ENCODE measurements at regions not wholly inside any gene's neighbourhood (a gene's known extent, or its start where the extent isn't known, plus 50 kb on each side); places are given as distances from the start of the nearest gene placed in this dataset.

DNA sequence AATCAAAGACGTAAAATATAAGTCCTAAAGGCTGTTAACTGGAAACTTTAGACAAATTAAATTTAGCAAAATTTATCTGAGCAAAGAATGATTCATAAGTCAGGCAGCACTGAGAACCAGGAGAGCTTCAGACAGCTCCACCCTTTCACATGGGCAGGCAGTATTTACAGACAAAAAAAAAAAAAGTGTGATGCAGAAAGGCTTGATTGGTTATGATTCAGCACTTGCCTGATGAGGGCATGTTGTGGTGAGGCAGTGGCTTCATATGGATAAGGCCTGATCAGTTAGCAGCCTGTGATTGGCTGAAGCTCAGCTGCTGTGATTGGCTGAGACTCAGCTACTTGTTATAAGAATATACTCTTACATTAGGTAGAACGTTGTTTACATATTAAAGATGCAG is 495.4 kb upstream of the POM121L12 start:
- H3K27me3 ChIP-seq, result no peaks in the 10 kb centered on the region
- intact Hi-C loops (cut with DNase I; ENCODE audit: low total_unique reads), result no loop called here
- H3K27ac ChIP-seq, result no peak overlapping the region
- H3K9me3 ChIP-seq, result no peaks in the 10 kb centered on the region
- TF ChIP-seq, protein P1, sequence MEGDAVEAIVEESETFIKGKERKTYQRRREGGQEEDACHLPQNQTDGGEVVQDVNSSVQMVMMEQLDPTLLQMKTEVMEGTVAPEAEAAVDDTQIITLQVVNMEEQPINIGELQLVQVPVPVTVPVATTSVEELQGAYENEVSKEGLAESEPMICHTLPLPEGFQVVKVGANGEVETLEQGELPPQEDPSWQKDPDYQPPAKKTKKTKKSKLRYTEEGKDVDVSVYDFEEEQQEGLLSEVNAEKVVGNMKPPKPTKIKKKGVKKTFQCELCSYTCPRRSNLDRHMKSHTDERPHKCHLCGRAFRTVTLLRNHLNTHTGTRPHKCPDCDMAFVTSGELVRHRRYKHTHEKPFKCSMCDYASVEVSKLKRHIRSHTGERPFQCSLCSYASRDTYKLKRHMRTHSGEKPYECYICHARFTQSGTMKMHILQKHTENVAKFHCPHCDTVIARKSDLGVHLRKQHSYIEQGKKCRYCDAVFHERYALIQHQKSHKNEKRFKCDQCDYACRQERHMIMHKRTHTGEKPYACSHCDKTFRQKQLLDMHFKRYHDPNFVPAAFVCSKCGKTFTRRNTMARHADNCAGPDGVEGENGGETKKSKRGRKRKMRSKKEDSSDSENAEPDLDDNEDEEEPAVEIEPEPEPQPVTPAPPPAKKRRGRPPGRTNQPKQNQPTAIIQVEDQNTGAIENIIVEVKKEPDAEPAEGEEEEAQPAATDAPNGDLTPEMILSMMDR (IDR thresholded peaks at IDR 0.05), result no peak
- TF ChIP-seq POLR2A (IDR thresholded peaks at IDR 0.05), result no peak
- WGBS, 2 donors, result 62 to 81% methylated on average over 2 of the region's 2 CpGs
- no peak for DNase-seq
- no peaks in the 10 kb centered on the region for H3K4me1 ChIP-seq
- no peaks in the 10 kb centered on the region for H3K36me3 ChIP-seq (ENCODE audit: low read depth, missing control alignments)
- no peak overlapping the region for H3K4me3 ChIP-seq

DNA sequence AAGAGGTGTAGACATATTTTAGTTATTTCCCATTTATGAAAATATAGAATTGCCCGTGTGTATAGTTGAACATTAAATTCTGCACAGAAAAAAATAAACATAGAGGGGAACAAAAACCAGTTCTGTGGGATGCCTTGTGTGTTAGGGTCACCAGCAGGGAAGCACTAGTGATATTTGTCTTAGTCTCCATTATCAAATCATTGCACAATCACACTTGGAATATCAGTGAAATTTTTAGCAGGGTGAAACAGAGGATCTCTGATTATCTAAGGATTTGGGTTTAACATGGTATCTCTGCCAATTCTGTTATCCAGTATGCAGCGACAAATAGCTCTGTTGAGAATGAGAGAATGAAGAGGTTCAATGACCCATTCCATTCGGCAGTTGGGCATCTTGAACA is 496.0 kb upstream of the POM121L12 start:
- WGBS, 2 donors, result 87 to 91% methylated on average over 3 of the region's 3 CpGs
- Histone ChIP-seq H3K27me3 (no peaks in the 10 kb centered on the region), H3K4me3 (no peak overlapping the region), H3K36me3 (ENCODE audit: low read depth, missing control alignments) (no peaks in the 10 kb centered on the region), H3K4me1 (no peaks in the 10 kb centered on the region), H3K27ac (no peak overlapping the region), H3K9me3 (no peaks in the 10 kb centered on the region)
- DNase-seq, result no peak
- intact Hi-C loops (cut with DNase I; ENCODE audit: low total_unique reads), result no loop called here
- no peak for TF ChIP-seq POLR2A (IDR thresholded peaks at IDR 0.05)
- TF ChIP-seq, protein P1 (IDR thresholded peaks at IDR 0.05), result no peak

DNA sequence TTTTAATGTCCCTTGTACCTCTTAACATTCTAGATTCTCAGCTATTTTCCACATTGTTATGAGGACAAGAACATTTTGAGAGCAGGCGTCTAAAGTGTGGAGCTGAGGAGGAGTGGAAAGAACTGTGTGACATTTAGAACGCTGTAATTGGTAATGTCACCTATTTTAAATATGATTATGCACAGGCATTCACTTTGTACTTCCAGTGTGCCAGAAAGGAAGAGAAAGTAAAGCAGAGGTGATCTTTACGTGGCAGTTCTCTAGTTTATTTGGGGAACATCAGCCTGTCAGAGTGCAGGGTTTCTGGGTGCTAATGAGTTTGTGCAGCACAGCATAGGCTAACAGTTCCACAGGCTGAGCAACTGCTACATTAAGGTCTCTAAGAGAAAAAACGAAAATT is 498.4 kb upstream of the POM121L12 start:
- WGBS, 2 donors, result 55 to 67% methylated on average over 4 of the region's 4 CpGs
- Histone ChIP-seq H3K36me3 (ENCODE audit: low read depth, missing control alignments) (no peaks in the 10 kb centered on the region), H3K27me3 (no peaks in the 10 kb centered on the region), H3K27ac (no peak overlapping the region), H3K9me3 (no peaks in the 10 kb centered on the region), H3K4me1 (no peaks in the 10 kb centered on the region), H3K4me3 (no peak overlapping the region)
- no peak for DNase-seq
- TF ChIP-seq, protein P1 (IDR thresholded peaks at IDR 0.05), result no peak
- TF ChIP-seq POLR2A (IDR thresholded peaks at IDR 0.05), result no peak
- intact Hi-C loops (cut with DNase I; ENCODE audit: low total_unique reads), result no loop called here

DNA sequence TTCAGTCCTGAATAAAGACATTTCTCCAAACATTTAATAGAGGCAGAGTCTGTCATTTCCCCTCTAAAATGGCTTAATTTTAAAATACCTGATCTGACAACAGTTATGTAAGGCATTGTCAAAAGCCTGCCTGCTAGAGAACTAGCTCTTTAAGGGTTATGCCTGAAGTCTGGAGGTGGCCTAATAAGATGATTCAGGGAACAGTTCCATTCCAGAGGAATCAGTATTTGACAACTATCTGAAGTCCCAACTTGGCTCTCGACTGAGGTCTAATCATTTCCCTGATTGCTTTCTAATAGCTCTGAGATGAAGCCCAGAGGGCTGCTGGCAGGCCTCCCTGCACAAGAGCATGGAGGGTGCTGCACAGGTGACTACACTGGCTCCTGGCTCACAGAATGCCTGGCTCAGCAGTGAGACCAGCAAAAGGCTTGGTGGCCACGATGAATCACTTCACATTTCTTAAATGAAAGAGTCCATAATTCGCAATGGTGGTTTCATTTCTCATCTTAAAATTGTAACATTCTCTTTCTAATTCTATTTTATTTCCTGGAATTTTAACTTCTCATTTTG is 509.6 kb upstream of the POM121L12 start:
- H3K36me3 ChIP-seq (ENCODE audit: low read depth, missing control alignments), result no peaks in the 10 kb centered on the region
- TF ChIP-seq POLR2A (IDR thresholded peaks at IDR 0.05), result no peak
- TF ChIP-seq, protein P1 (IDR thresholded peaks at IDR 0.05), result no peak
- intact Hi-C loops (cut with DNase I; ENCODE audit: low total_unique reads), result no loop called here
- no peak for DNase-seq
- WGBS, 2 donors, result 74 to 87% methylated on average over 3 of the region's 3 CpGs
- no peak overlapping the region for H3K4me3 ChIP-seq
- H3K27ac ChIP-seq, result no peak overlapping the region
- H3K4me1 ChIP-seq, result no peaks in the 10 kb centered on the region
- no peaks in the 10 kb centered on the region for H3K9me3 ChIP-seq
- no peaks in the 10 kb centered on the region for H3K27me3 ChIP-seq

DNA sequence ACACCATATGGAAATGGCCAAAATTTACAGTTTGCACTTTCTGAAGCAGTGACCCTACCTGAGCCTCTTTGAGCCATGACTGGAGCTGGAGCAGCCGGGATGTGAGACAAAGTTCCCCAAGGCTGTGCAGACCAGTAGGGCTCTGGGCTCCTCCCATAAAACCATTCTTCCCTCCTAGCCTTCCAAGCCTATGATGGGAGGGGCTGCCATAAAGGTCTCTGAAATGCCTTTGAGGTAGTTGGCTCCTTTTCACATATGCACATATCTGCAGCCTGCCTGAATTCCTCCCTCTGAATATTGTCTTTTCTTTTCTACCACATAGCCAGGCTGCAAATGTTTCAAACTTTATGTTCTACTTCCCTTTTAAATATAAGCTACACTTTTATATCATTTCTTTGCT is 516.6 kb upstream of the POM121L12 start:
- no peak overlapping the region for H3K27ac ChIP-seq
- no peak for DNase-seq
- 100% methylated on average over 1 of the region's 1 CpG for WGBS, 2 donors
- intact Hi-C loops (cut with DNase I; ENCODE audit: low total_unique reads), result no loop called here
- TF ChIP-seq, protein P1 (IDR thresholded peaks at IDR 0.05), result no peak
- no peak for TF ChIP-seq POLR2A (IDR thresholded peaks at IDR 0.05)
- no peaks in the 10 kb centered on the region for H3K36me3 ChIP-seq (ENCODE audit: low read depth, missing control alignments)
- H3K27me3 ChIP-seq, result no peaks in the 10 kb centered on the region
- H3K9me3 ChIP-seq, result no peaks in the 10 kb centered on the region
- H3K4me3 ChIP-seq, result no peak overlapping the region
- no peaks in the 10 kb centered on the region for H3K4me1 ChIP-seq

All from testis (tissue), 2 donors.